TTC549 (cell line): ENCODE measurements at regions not wholly inside any gene's neighbourhood (a gene's known extent, or its start where the extent isn't known, plus 50 kb on each side); places are given as distances from the start of the nearest gene placed in this dataset.
"Not testable (repeated sequence)": the region's sequence is repeated elsewhere in the genome, so short reads cannot be mapped to it uniquely, and the experiment has no call there.

ENCODE experiments used
- FAIRE-seq: peaks from 2 replicates; lab custom pipeline; 2012; peaks lifted over from hg19 to GRCh38; lab: Jason Lieb, UNC

DNA sequence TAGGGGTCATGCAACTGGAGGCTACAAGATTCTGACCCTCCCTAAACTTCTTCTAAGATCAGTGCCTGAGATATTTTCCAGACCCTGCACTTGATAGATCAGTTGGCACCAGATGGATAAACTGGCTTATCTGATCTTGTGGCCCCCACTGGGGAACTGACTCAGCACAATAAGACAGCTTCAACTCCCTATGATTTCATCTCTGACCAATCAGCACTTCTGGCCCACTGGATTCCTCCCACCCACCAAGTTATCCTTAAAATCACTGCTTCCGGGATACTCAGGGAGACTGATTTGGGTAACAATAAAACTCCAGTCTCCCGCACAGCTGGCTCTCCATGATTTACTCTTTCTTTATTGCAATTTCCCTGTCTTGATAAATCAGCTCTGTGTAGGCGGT is 2180.4 kb upstream of the WWC1 start:
- FAIRE-seq = no peak

DNA sequence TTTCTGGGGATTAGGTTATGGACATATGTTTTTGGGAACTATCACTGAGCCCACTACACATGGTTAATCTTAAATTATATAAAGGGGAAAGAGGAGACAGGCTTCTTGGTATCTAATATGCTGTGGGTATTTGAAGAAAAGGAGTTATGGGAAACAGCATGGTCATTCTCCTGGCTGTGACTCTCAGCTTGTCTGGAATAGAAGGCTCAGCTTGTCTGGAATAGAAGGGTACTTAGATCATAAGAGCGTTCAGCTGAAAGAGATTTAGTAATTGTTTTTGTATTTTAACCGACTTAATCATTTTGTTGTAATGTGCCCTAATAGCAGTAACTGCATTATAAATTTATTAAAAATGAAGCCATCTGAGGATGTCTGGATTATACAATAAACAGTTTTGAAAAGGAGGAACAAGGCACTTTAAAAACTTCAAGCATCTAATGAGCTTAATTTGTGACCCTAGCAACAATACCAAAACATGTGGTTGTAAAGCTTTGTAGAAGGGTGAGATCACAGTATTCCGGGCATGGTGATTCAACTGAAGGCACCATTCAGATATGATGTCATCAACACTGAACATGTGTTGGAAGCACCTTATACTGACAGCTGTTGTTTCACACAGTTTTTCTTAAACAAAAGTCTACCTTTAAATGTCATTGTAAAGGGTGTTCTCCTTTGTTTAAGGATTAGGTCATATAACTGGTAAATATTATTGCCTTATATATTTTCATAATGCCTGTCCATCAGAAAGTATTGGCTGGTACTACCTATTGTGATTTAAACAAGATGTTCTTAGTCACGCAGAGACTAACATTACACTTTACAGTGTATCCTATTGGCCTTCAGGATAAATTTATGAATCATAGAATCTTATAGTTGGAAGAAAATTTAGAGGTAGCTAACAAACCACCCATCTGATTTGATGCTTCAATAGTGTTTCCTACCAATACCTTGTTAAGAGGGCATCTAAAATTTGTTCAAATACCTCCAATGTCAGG is 2174.1 kb upstream of the WWC1 start:
- no peak for FAIRE-seq

DNA sequence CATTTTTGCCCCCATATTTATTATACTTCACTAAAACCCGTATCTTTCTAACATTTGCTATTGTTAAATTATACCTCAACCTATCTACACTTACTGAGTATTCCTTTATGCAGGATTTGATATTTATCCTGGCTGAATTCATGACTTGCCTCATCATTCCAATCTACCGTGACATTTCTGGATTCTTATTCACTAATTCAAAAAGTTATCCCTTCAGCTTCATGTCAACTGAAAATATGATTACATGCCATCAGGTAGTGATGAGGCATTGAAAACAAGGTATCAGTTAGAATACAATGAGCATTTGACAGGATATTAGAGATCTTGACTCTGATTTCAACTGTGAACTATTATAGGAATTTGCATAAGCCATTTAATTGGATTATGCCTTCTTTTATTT is 2171.9 kb upstream of the WWC1 start:
- no peak for FAIRE-seq

DNA sequence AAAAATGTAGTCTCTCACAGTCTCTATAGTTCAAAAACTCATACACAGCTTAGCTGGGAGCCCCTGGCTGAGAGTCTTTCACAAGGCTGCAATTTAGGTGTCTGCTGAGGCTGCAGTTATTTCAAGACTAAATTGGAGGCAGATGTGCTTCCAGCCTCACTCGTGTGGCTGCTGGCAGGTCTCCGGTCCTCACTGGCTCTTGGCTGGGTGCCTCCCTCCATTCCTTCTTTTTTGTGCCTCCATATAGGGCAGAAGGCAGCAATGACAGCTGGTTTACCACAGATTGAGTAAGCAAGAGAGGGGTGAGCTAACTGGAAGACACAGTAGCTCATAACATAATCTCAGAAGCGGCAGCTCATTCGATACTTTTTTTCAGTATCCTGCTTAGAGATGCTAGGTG is 2167.7 kb upstream of the WWC1 start:
- no peak for FAIRE-seq

DNA sequence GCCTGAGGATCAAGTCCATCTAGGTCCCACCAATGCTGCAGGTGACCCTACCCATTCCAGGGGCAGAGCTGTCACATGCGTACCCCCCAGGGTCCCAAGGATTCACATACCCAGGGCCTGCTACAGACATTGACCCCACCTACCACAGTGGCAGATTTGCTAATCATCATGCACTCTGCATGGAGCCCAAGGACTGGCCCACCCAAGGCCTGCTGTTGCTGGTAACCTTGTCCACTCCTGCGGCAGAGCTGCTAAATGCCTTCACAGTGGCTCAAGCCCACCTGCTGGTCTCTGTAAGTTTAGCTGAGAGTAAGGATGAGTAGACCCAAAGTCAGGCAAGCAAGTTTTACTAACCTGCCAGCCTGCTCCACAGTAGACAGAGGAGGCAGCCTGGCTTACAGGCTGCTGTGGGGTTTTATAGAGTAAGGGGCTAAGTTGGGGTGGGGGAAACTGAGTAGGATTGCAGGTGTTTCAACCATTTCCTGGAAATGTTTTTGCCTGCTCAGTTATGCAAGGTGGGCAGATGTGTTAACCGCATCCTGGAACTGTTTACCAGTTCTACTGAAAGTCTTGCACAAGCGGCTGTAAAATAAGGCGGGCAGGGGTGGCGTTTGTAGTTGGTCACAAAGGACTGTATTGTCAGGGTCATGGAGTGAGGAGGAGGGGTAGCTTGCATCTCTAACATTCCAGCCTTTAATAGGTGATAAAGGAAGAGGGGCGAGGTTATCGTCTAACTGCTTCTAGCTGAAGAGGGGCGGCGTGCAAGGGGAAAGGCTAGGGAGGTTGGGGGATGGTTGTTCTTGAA is 2163.5 kb upstream of the WWC1 start:
- FAIRE-seq = no peak

DNA sequence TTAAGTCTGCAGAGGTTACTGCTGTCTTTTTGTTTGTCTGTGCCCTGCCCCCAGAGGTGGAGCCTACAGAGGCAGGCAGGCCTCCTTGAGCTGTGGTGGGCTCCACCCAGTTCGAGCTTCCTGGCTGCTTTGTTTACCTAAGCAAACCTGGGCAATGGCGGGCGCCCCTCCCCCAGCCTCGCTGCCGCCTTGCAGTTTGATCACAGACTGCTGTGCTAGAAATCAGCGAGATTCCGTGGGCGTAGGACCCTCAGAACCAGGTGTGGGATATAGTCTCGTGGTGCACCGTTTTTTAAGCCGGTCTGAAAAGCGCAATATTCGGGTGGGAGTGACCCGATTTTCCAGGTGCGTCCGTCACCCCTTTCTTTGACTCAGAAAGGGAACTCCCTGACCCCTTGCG is 2146.3 kb upstream of the WWC1 start:
- FAIRE-seq = not testable (repeated sequence)

DNA sequence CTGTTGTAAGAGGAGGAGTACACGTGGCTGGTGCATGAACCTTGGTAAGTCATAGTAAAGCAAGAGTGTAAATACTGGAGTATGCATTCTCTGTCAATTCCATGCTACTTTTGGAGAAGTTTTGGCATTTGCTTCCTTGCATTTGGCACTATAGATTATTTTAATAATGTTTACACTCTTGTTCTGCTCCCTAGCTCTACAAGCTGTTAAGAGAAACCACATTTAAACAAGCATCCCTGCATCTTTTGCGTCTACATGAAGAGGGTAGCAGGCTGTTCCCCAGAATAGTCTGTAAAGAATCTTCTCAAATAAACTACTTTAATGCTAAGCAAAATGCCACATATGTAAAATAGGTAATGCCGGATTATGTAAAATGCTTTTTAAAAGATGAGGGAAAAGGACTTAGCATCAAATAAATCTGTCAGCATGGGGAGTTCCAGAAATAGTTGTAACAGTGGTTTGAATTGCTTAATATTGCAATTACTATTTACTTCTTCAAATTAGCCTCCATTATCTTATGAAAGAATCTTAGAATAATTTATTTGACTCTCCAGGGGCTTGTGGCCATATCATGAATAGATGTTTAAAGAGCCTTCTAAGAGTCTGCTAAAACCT is 2127.3 kb upstream of the WWC1 start:
- no peak for FAIRE-seq

DNA sequence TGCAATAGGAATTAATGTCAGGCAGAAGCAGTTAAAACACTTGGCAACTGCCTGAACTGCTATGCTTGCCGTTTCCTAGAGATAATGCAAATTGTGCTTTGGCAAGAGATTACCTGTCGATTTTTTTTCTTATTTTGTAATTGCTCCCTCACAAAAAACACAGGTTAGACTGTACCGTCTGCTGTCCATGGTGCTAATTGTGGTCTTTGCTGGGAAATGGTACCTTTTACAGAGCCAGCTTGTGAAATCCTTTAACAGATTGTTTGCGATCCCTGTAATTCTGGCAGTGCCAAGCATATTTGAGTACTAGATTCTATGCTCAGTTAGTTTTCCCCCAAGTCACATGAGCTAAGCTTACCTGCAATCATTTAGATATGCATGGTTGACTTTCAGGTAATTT is 2125.8 kb upstream of the WWC1 start:
- FAIRE-seq = no peak

DNA sequence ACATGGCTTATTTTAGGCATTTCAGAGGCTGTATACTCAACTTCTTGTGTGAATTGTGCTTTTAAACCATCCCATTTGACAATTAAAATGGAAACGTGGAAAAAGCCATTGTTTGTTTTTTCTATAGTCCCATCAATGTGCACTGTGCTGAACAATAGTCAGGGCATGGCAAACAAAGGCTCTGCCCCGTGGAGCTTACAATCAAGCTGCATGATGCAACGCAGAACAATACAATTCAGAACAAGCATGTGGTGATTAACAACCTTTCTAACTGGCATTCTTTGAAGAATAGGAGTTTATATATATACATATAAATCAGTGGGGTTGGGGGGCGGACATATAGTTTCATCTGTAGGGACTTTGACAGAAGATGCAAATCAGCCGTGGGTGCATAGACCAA is 2125.4 kb upstream of the WWC1 start:
- no peak for FAIRE-seq

DNA sequence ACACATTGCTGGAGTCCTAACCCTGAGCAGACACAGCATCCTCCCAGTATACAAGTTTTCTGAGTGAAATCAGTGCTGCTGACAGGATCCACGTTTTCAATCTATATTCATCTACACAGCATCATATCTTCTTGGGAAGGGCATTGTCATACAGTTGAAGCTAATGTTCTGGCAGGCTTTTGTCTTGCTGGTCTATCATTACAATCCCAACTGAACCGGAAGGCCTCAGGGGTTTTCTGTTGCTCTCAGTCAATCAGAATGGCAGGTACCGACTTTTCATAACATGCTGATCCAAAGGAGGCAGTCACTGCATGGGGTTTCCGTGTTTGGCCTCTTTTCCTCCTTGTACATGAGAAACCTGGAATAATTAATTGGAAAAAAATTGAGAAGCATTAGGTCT is 2118.8 kb upstream of the WWC1 start:
- FAIRE-seq = no peak

DNA sequence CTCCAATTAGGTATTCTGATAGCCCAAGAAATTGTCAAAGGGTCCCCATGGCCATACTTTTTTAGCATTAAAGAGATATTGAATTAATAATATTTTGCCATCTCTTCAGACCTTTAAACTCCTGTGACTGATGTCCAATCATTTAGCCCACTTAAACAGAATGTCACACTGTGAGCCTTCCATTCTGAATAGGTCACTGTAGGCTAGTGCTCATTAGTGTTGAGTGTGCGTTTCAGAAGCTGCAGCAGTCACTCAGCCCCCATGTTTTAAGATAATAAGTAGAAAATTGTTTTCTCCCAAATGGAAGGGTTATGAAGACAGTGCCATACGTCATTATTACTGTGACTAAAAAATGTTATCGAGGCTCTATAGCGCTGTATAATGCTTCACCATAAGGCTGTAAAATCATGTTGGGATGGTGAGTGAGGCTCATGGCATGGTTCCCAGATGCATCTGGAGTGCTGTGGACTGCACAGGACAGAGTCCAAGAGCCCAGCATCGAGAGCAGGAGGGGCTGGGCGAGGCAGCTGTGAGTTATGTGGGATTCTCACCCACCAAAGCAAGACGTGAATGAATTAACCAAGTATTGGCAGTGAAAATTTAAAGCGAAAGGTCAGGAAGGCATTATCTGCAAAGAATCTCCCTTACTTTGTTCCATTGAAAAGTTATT is 2112.9 kb upstream of the WWC1 start:
- FAIRE-seq = no peak

DNA sequence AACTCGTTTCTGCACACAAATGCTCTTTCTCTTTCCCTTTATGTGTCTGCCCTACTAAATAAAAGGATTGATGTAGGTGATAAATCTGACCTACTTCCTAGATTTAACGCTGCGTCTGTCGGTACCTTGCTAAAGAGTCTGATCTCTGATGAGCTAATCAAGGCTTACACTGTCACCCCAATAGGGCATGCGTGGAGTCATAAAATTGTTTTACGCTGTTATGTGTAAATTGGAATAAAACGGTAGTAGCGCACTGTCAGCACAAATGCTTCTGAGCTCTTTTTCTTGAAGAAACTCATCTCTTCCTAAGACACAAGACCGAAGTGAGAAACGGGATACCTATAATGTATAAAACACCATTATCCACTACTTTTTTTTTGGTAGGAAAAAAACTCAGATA is 2106.3 kb upstream of the WWC1 start:
- FAIRE-seq = no peak

DNA sequence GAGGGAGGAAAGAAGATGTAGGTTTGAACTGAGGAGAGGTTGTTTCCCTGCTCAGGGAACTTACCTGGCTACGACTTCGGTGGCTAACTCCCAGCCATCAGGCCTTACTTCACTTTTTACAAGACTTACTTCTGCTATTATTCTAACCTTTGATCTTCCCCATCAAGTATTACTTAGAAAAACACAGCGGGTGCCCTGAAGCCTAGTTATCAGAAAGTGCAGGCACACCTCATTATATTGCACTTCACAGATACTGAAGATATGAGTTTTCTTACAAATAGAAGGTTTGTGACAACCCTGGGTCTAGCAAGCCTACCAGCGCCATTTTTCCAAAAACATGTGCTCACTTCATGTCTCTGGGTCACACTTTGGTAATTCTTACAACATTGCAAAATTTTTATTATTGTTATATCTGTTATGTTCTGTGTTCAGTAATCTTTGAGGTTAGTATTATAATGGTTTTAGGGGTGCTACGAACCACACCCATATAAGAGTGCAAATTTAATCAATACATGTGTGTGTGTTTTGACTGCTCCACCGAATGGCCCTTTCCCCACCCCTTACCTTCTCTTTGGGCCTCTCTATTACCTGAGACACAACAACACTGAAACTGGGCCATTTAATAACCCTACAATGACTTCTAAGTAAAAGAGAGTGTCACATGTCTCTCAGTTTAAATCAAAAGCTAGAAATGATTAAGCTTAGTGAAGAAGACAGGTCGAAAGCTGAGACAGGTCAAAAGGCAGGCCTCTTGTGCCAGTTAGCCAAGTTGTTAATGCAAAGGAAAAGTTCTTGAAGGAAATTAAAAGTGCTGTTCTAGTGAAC is 2102.7 kb upstream of the WWC1 start:
- no peak for FAIRE-seq

DNA sequence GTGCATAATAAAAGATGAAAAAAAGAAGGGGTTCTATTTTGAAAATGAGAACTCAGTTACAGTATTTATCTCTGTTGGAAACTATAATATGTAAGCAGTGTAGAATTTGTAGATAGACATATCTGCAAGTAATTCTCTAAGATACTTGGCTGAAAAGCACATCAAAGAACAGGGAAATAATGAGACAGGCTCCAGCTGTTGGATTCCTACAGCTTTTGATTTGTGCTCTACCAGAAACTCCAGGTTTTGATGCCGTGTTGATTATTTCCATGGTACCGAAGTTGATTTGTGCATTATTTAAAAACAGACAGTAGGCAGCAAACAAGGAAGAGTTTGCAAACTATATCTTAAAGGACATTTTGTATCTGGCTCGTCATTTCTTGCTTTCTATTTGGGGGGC is 2098.7 kb upstream of the WWC1 start:
- no peak for FAIRE-seq

DNA sequence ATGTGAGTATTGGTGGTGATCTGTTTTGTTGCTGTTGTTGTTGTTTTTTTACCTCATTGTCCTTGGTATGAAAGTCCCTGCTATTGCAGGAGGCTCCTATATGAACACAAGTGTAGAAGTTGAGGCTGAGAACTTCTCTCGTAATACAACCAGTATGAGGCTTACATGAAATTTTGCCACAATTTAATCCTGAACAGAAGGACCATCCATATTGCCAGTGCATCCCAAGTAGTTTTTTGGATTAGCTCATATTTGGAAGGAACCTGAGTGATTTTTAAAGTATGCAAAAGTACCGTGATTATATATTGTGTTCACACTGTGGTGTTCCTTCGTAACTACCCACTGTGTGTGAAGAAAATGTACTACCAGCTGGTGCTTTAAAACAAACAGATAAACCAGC is 2095.5 kb upstream of the WWC1 start:
- no peak for FAIRE-seq

DNA sequence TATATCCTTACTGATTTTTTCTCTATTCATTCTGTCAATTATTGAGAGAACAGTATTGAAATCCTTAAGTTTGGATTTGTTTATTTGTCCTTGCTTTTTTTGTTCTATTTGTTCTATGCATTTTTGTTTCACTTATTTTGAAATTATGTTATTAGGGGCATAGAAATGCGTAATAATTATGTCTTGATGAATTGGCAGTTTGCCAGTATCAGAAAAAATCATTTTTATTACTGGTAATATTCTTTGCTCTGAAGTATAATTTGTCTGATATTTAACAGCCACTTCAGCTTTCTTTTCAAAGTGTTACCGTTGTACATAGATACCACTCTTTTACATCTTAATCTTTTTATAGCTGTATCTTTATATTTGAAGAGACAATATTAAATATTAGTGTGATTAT is 2090.9 kb upstream of the WWC1 start:
- FAIRE-seq = no peak

DNA sequence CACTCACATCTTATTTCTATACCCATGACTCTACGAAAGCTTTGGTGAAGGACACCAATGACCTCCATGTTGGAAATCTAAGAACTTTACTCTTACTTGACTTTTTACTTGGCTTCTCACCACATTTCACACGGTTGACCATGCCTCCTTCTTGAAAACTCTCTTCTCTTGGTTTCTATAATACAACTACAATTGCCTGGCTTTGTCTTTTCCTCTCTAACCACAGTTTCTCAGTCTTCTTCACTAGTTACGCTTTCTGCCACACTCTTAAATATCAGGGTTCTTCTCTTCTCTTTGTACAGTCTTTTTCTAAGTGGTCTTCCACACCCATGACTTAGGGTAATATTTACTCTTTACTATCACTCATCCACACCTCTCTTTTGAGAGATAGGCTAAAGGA is 2079.8 kb upstream of the WWC1 start:
- no peak for FAIRE-seq

DNA sequence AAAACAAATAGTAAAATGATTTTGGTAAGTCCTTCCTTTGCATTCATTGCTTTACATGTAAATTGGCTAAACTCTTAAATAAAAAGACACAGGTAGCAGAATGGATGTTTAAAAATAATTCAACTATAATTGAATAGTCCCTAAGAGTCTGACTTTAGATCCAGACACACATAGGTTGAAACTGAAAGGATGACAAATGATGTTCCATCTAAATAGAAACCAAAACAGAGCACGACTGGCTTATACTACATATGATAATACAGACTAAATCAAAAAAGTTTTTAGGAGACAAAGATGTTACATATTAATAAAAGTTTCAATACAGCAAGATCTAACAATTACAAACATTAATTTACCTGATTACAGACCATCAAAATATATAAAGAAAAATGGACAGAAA is 2055.1 kb upstream of the WWC1 start:
- no peak for FAIRE-seq

DNA sequence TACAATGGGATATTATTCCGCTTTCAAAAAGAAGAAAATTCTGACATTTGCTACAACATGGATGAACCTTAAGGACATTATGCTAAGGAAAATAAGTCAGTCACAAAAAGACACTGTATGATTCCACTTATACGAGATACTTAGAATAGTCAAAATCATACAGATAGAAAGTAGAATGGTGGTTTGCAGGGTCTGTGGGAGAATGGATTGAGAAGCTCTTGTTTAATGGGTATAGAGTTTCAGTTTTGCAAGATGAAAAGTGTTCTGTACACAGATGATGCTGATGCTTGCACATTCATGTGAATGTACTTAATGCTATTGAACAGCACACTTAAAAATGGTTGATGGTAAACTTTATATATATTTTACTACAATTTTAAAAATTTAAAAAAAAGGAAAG is 2050.7 kb upstream of the WWC1 start:
- FAIRE-seq = no peak

DNA sequence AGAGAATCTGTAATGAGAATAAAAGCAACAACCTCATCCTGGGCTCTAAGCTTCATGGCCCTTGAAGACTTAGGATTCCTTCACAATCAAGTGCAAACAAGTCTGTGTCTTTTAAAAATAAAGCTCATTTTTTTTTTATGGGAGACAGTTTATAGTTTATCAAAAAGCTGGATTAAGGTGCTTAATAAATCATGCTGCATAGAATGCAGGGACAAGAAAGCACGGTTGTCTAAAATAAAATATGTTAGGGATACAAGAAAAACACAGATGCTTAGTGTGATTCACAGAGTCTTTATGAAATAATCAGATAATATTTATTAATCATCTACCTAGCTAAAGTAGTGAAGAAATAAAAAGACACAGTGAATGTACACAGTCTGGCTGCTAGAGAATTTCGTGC is 2045.9 kb upstream of the WWC1 start:
- FAIRE-seq = no peak

DNA sequence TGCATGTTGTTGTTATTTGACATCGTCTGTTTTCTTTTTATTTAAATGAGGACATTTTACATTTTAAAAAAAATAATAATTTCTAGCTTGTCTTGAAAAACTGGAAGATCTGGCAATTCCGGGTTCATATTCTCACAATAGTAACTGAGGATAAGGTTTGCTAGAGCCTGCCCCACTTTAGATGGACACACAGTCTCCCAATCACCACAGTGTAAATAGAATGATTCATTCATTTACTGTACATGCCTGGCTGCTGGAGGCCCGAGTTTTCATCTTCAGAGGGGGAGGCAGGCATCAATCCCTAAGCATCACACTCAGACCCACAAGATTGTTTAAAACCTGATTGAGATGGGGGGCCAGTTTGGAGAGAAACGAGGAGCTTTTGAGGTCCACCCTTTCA is 2039.7 kb upstream of the WWC1 start:
- FAIRE-seq = no peak

DNA sequence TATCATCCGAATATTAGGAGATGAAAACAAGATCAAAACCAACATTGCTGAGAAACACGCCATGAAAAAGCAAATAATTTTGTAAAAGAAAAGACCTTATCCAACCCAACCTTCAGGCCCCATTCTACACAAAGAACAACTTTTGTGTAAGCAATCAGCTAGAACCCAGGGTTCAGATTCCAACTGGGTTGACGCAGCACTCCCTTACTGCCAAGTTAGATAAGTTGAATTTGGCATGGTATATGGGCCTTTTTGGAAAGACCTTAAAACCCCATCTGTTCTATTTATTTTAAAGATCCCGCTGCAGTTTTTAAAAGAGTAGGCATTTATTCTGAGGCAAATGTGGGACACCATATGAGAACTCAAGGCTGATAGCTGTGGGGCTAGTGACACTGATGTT is 2033.8 kb upstream of the WWC1 start:
- no peak for FAIRE-seq
